ENCODE measurements at regions not wholly inside any gene's neighbourhood (a gene's known extent, or its start where the extent isn't known, plus 50 kb on each side); places are given as distances from the start of the nearest gene placed in this dataset.
A peak's percentile ranks its signal among the peaks of the same experiment; 100 is the strongest.

DNA sequence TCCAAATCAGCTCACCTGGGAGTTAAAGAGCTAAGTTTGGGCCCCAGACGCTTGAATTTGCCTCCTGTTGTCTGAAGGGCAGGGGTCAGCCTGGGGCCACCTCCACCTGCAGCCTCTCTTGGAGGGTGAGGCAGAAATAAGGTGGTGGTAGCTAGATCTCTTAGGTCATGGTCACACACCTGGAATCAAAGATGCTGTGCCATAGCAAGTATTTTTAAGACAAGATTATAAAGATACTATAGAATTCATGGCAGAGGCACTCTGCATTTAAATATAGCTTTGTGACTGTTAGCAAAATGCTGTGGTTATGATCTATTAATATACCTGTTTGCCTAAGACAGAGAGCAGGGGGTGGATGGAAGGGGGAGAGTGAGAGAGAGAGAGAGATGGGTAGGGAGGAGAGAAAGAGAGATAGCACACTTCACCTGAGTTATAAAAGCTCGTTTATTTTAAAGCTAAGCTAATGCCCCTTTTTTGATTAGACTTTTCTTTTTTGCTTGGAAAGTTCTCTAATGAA lies 242.7 kb downstream of the TMEM182 start:
- TF ChIP-seq, protein P1, sequence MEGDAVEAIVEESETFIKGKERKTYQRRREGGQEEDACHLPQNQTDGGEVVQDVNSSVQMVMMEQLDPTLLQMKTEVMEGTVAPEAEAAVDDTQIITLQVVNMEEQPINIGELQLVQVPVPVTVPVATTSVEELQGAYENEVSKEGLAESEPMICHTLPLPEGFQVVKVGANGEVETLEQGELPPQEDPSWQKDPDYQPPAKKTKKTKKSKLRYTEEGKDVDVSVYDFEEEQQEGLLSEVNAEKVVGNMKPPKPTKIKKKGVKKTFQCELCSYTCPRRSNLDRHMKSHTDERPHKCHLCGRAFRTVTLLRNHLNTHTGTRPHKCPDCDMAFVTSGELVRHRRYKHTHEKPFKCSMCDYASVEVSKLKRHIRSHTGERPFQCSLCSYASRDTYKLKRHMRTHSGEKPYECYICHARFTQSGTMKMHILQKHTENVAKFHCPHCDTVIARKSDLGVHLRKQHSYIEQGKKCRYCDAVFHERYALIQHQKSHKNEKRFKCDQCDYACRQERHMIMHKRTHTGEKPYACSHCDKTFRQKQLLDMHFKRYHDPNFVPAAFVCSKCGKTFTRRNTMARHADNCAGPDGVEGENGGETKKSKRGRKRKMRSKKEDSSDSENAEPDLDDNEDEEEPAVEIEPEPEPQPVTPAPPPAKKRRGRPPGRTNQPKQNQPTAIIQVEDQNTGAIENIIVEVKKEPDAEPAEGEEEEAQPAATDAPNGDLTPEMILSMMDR (IDR thresholded peaks at IDR 0.05; ENCODE audit: unreplicated experiment) = no peak
- Mint-ChIP-seq H3K36me3 (ENCODE audit: insufficient read depth) (no peaks in the 10 kb centered on the region), H3K4me1 (ENCODE audit: low read depth) (no peaks in the 10 kb centered on the region), H3K27me3 (no peaks in the 10 kb centered on the region), H3K27ac (no peak overlapping the region), H3K9me3 (ENCODE audit: low read depth) (peaks cover 13% of the 10 kb centered on the region), H3K4me3 (ENCODE audit: low read depth) (no peak overlapping the region)
- no peak for DNase-seq (ENCODE audit: low spot score, unreplicated experiment)

DNA sequence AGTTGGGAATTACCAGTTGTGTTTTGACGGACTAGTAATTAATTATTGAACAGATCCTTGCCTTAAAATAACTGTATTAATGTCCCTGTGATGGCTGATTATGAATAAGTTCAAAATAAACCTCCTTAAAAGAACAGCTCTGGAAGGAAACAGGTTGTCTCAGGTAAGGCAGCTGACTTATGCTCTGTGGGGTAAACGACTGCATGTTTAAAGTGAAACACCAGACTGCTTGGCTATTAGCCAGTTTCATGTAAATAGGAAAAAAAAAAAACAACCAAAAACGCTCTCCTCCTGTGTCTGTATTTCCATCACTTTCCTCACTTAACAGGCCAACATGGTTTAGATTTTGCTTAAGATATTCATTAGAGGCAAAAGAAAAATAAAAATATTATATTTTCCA lies 243.6 kb downstream of the TMEM182 start:
- no peaks in the 10 kb centered on the region for H3K27me3 Mint-ChIP-seq
- H3K4me3 Mint-ChIP-seq (ENCODE audit: low read depth) = no peak overlapping the region
- no peaks in the 10 kb centered on the region for H3K36me3 Mint-ChIP-seq (ENCODE audit: insufficient read depth)
- no peak overlapping the region for H3K27ac Mint-ChIP-seq
- no peaks in the 10 kb centered on the region for H3K4me1 Mint-ChIP-seq (ENCODE audit: low read depth)
- H3K9me3 Mint-ChIP-seq (ENCODE audit: low read depth) = peaks cover 10% of the 10 kb centered on the region
- TF ChIP-seq, protein P1 (IDR thresholded peaks at IDR 0.05; ENCODE audit: unreplicated experiment) = no peak
- no peak for DNase-seq (ENCODE audit: low spot score, unreplicated experiment)

DNA sequence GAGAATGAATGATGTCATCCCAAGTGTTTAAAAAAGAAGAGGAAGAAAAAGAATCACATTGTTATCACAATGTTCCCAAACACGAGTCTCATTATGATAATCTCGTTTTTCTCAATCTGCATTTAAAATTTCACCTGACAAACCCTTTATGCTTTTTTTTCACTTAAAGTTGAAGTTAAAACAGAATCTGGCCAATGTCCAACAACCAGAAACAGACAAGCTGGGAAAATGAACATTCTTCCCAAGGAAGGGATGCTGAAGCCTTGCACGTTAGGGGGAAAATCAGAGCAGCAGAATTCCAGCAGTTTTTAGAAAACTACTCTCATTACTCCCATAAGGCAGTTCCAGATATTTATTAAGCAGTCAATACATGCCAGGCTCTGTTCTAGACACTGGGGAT lies 245.3 kb downstream of the TMEM182 start:
- H3K36me3 Mint-ChIP-seq (ENCODE audit: insufficient read depth) = no peaks in the 10 kb centered on the region
- no peaks in the 10 kb centered on the region for H3K4me1 Mint-ChIP-seq (ENCODE audit: low read depth)
- TF ChIP-seq, protein P1 (IDR thresholded peaks at IDR 0.05; ENCODE audit: unreplicated experiment) = no peak
- no peaks in the 10 kb centered on the region for H3K9me3 Mint-ChIP-seq (ENCODE audit: low read depth)
- H3K27ac Mint-ChIP-seq = no peak overlapping the region
- H3K4me3 Mint-ChIP-seq (ENCODE audit: low read depth) = no peak overlapping the region
- no peak for DNase-seq (ENCODE audit: low spot score, unreplicated experiment)
- H3K27me3 Mint-ChIP-seq = no peaks in the 10 kb centered on the region

DNA sequence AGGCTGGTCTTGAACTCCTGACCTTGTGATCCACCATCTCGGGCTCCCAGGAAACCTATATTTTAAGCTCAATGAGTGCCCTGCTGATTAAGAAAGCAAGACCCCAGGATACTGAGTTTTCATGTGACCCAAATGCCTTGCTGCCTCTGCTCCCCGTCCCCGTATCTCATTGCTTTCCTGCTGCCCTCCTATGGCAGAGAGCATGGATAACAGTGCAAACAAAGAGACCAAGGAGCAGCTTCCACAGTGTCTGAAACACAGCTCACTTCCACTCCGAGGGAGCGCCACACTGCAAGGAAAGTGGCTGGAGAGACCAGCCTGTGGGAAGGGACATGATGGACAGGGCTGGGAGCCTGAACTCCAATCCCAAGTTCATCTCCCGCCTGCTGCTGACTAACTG lies 246.8 kb downstream of the TMEM182 start:
- TF ChIP-seq, protein P1 (IDR thresholded peaks at IDR 0.05; ENCODE audit: unreplicated experiment) = peak; percentile 25
- H3K36me3 Mint-ChIP-seq (ENCODE audit: insufficient read depth) = no peaks in the 10 kb centered on the region
- H3K27me3 Mint-ChIP-seq = no peaks in the 10 kb centered on the region
- H3K4me3 Mint-ChIP-seq (ENCODE audit: low read depth) = no peak overlapping the region
- no peak overlapping the region for H3K27ac Mint-ChIP-seq
- DNase-seq (ENCODE audit: low spot score, unreplicated experiment) = no peak
- no peaks in the 10 kb centered on the region for H3K4me1 Mint-ChIP-seq (ENCODE audit: low read depth)
- no peaks in the 10 kb centered on the region for H3K9me3 Mint-ChIP-seq (ENCODE audit: low read depth)

DNA sequence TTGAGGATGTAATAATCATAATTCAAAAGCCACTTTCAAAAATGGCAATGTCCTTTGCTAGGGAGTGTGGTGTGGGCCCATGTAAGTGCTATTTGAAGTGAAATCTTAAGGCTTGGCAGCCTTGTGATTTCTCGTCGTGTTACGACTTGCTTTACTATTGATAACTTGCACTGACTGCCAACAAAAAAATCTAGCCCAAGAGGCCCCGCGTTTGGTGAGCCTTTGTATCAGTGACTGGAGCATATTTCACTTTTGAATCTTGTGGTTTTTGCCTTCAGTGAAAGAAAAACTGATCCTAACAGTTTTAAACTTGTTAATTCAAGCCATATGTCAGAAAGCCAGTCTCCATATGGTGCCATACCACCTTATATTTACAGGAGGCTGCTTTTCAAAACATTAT lies 248.0 kb downstream of the TMEM182 start:
- H3K9me3 Mint-ChIP-seq (ENCODE audit: low read depth) = no peaks in the 10 kb centered on the region
- no peaks in the 10 kb centered on the region for H3K36me3 Mint-ChIP-seq (ENCODE audit: insufficient read depth)
- H3K27ac Mint-ChIP-seq = no peak overlapping the region
- no peaks in the 10 kb centered on the region for H3K4me1 Mint-ChIP-seq (ENCODE audit: low read depth)
- no peak overlapping the region for H3K4me3 Mint-ChIP-seq (ENCODE audit: low read depth)
- no peak for DNase-seq (ENCODE audit: low spot score, unreplicated experiment)
- no peaks in the 10 kb centered on the region for H3K27me3 Mint-ChIP-seq
- TF ChIP-seq, protein P1 (IDR thresholded peaks at IDR 0.05; ENCODE audit: unreplicated experiment) = no peak
